Left lung (tissue), 4 donors: ENCODE measurements at regions not wholly inside any gene's neighbourhood (a gene's known extent, or its start where the extent isn't known, plus 50 kb on each side); places are given as distances from the start of the nearest gene placed in this dataset.

Experiments
- ATAC-seq: fragments of 200-7000 bp; cut with Tn5 transposase; one replicate; pipeline ENCODE4 v1.9.1; 2020; ENCODE audit warnings: moderate library complexity
- DNase-seq, 4 donors: peaks; one replicate each; pipeline ENCODE4 v3.0.0-alpha.2; 2013 to 2020
- H3K27ac ChIP-seq, 2 donors: fragments of 200-600 bp; sonication (generic) in 1 of 2; one replicate each; pipeline versions ENCODE4 v1.5.0 to v1.8.0; 2020 to 2021
- H3K27me3 ChIP-seq, 2 donors: fragments of 200-600 bp; sonication (generic) in 1 of 2; one replicate each; pipeline versions ENCODE4 v1.5.0 to v1.8.0; 2020 to 2021
- H3K36me3 ChIP-seq, 2 donors: fragments of 200-600 bp; sonication (generic) in 1 of 2; one replicate each; pipeline versions ENCODE4 v1.5.0 to v1.8.0; 2020 to 2021
- H3K4me1 ChIP-seq, 2 donors: fragments of 200-600 bp; one replicate each; pipeline ENCODE4 v1.8.0; 2021
- H3K4me3 ChIP-seq, 2 donors: fragments of 200-600 bp; sonication (generic) in 1 of 2; one replicate each; pipeline versions ENCODE4 v1.5.0 to v1.8.0; 2020 to 2021; ENCODE audit warnings: mild to moderate bottlenecking in 1 of 2
- H3K9me3 ChIP-seq, 2 donors: fragments of 200-600 bp; sonication (generic) in 1 of 2; one replicate each; pipeline versions ENCODE4 v1.5.0 to v1.8.0; 2020 to 2021
- CTCF ChIP-seq, 2 donors: fragments of 200-600 bp; sonication (generic) in 1 of 2; IDR thresholded peaks; one replicate each; pipeline versions ENCODE4 v1.5.0 to v1.8.0; 2021; ENCODE audit warnings: antibody characterized with exemption in 2 of 2
- intact Hi-C, 2 donors: fragments of 100-400 bp; cut with DNase I; formaldehyde crosslinking; loops; one replicate each; pipeline versions ENCODE4 v1.11.2 to v1.14.2; 2022
- donor health status: DM: no; HTN: yes; CAD: no.
- donor health status: DM: no; HTN: no; CAD: no.

GRCh38 chr17:72038427-72038826 is 82.4 kb upstream of the SOX9 start:
- Histone ChIP-seq H3K4me3 (no peak overlapping the region), H3K36me3 (no peaks in the 10 kb centered on the region), H3K9me3 (no peaks in the 10 kb centered on the region), H3K27me3 (no peaks in the 10 kb centered on the region), H3K27ac (no peak overlapping the region), H3K4me1 (no peaks in the 10 kb centered on the region)
- TF ChIP-seq CTCF (IDR thresholded peaks at IDR 0.05): no peak
- ATAC-seq: no peak
- intact Hi-C loops: no loop called here
- no peak for DNase-seq

GRCh38 chr17:72039490-72039889 is 81.3 kb upstream of the SOX9 start:
- Histone ChIP-seq H3K27ac (no peak overlapping the region), H3K9me3 (no peaks in the 10 kb centered on the region), H3K4me3 (no peak overlapping the region), H3K36me3 (no peaks in the 10 kb centered on the region), H3K27me3 (no peaks in the 10 kb centered on the region), H3K4me1 (no peaks in the 10 kb centered on the region)
- no peak for ATAC-seq
- no peak for TF ChIP-seq CTCF (IDR thresholded peaks at IDR 0.05)
- DNase-seq: no peak
- intact Hi-C loops: no loop called here

- intact Hi-C loops: no loop called here
- H3K27ac ChIP-seq: no peak overlapping the region
- H3K9me3 ChIP-seq: no peaks in the 10 kb centered on the region
- H3K4me3 ChIP-seq: no peak overlapping the region
- DNase-seq (no peak), ATAC-seq (no peak)
- TF ChIP-seq CTCF (IDR thresholded peaks at IDR 0.05): no peak
- no peaks in the 10 kb centered on the region for H3K27me3 ChIP-seq
- H3K36me3 ChIP-seq: no peaks in the 10 kb centered on the region
- no peaks in the 10 kb centered on the region for H3K4me1 ChIP-seq
Observed at GRCh38 chr17:72046178-72046577, 74.6 kb upstream of the SOX9 start.

- ATAC-seq: no peak
- no peaks in the 10 kb centered on the region for H3K9me3 ChIP-seq
- intact Hi-C loops: no loop called here
Observed at GRCh38 chr17:72046643-72047612, 73.9 kb upstream of the SOX9 start.

More at GRCh38 chr17:72046643-72047612, 73.9 kb upstream of the SOX9 start:
- Histone ChIP-seq H3K4me3 (no peak overlapping the region), H3K4me1 (no peaks in the 10 kb centered on the region), H3K36me3 (no peaks in the 10 kb centered on the region), H3K27ac (no peak overlapping the region), H3K27me3 (peaks cover 0 to 5% of the 10 kb centered on the region in 2 donors)
- no peak for DNase-seq
- no peak for TF ChIP-seq CTCF (IDR thresholded peaks at IDR 0.05)
